ENCODE measurements at regions not wholly inside any gene's neighbourhood (a gene's known extent, or its start where the extent isn't known, plus 50 kb on each side); places are given as distances from the start of the nearest gene placed in this dataset.

GRCh38 chr10:44573821-44574220 lies 188.9 kb upstream of the CXCL12 start:
- H3K36me3 ChIP-seq (replicated peaks) = no peaks in the 10 kb centered on the region
- H3K27me3 ChIP-seq (replicated peaks) = no peaks in the 10 kb centered on the region
- in situ Hi-C loops (cut with HindIII; ENCODE audit: low pct_ligation_motif_present, low sequenced_read_pairs) = no loop called here
- no peak for DNase-seq
- no peak for TF ChIP-seq CTCF (IDR thresholded peaks at IDR 0.05; ENCODE audit: low read depth, low read length, missing control alignments)
- H3K27ac ChIP-seq = no peak overlapping the region
- no peak overlapping the region for H3K4me3 ChIP-seq (ENCODE audit: low read depth, low read length)

- no peak for DNase-seq
- Histone ChIP-seq H3K36me3 (replicated peaks) (no peaks in the 10 kb centered on the region), H3K27me3 (replicated peaks) (no peaks in the 10 kb centered on the region), H3K27ac (no peak overlapping the region), H3K4me3 (ENCODE audit: low read depth, low read length) (no peak overlapping the region)
- in situ Hi-C loops (cut with HindIII; ENCODE audit: low pct_ligation_motif_present, low sequenced_read_pairs) = no loop called here
- TF ChIP-seq CTCF (IDR thresholded peaks at IDR 0.05; ENCODE audit: low read depth, low read length, missing control alignments) = no peak
These were observed 189.9 kb upstream of the CXCL12 start for GRCh38 chr10:44574596-44575480.

- no peak for TF ChIP-seq CTCF (IDR thresholded peaks at IDR 0.05; ENCODE audit: low read depth, low read length, missing control alignments)
- H3K36me3 ChIP-seq (replicated peaks) = no peaks in the 10 kb centered on the region
- no peaks in the 10 kb centered on the region for H3K27me3 ChIP-seq (replicated peaks)
- no peak overlapping the region for H3K4me3 ChIP-seq (ENCODE audit: low read depth, low read length)
- no peak for DNase-seq
- in situ Hi-C loops (cut with HindIII; ENCODE audit: low pct_ligation_motif_present, low sequenced_read_pairs) = no loop called here
- no peak overlapping the region for H3K27ac ChIP-seq
These were observed 190.9 kb upstream of the CXCL12 start for GRCh38 chr10:44575601-44576380.

GRCh38 chr10:44576702-44577191 lies 191.8 kb upstream of the CXCL12 start:
- Histone ChIP-seq H3K27ac (no peak overlapping the region), H3K4me3 (ENCODE audit: low read depth, low read length) (no peak overlapping the region), H3K36me3 (replicated peaks) (no peaks in the 10 kb centered on the region), H3K27me3 (replicated peaks) (no peaks in the 10 kb centered on the region)
- in situ Hi-C loops (cut with HindIII; ENCODE audit: low pct_ligation_motif_present, low sequenced_read_pairs) = no loop called here
- no peak for TF ChIP-seq CTCF (IDR thresholded peaks at IDR 0.05; ENCODE audit: low read depth, low read length, missing control alignments)
- DNase-seq = no peak

- Histone ChIP-seq H3K4me3 (ENCODE audit: low read depth, low read length) (no peak overlapping the region), H3K27ac (no peak overlapping the region), H3K27me3 (replicated peaks) (no peaks in the 10 kb centered on the region), H3K36me3 (replicated peaks) (no peaks in the 10 kb centered on the region)
- in situ Hi-C loops (cut with HindIII; ENCODE audit: low pct_ligation_motif_present, low sequenced_read_pairs) = no loop called here
- no peak for TF ChIP-seq CTCF (IDR thresholded peaks at IDR 0.05; ENCODE audit: low read depth, low read length, missing control alignments)
- no peak for DNase-seq
These were observed 192.6 kb upstream of the CXCL12 start for GRCh38 chr10:44577533-44577932.
